NCI-H345 treated with DMSO at 0.1 percent for 48 hours (cell line): ENCODE measurements at regions not wholly inside any gene's neighbourhood (a gene's known extent, or its start where the extent isn't known, plus 50 kb on each side); places are given as distances from the start of the nearest gene placed in this dataset.
"Not testable (repeated sequence)": the region's sequence is repeated elsewhere in the genome, so short reads cannot be mapped to it uniquely, and the experiment has no call there.

Experiments
- DNase-seq: peaks from one replicate; lab custom pipeline; 2025; ENCODE audit not compliant: unreplicated experiment; lab: John Stamatoyannopoulos, UW

DNA sequence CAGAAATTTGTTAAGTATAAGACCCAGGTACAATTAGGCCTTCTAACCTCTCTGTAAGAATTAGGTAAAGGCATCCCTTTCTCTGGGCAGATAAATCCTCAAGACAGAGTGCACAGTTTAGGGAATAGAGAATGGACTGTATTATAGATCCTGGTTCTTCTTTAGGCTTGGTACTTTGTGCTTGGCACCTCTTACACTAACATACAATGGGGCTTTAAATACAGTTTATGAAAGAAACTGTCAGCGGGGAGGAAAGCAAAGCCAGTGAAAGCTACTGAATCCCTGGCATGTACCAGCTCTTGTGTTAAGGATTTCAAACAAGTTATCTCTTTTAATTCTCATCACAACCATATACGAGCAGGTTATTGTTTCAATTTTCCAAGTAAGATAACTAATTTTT, 1350.0 kb downstream of the ADGRL3 start:
- no peak for DNase-seq

DNA sequence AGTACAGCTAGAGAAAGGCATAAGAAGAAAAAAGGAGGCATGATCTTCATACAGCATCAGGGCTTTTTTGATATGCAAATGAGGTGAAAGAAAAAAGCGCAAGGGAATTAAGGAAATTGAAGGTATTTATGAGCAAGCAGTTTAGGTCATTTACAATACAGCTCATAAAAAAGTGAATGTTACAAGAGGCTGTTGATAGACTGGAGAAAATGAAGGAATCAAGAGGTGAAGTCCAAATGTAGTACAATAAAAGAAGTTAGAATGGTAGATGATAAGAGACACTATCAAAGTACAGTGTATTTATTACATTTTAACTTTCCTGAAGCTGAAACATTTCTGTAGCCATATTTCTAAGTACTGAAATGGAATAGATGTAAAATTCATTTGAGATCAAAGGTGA, 1349.5 kb downstream of the ADGRL3 start:
- no peak for DNase-seq

DNA sequence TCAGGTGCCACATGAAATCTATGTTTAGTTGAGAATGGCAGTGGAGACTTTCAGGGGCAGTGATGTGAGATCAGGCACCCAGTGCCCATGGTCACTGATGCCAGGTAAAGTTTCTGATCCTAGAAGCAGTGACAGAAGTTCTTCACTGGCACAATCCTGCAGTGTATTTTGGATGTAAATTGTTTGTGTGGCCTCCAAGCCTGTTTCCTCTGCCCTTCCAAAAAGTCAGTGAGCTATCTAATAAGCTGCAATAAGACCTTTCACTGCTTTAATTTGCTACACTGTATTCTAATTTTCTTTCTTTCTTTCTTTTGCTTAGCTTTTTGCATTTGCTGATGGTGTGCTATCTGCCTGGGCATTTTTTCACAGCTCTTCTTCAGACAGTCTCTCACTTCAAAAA, 1348.6 kb downstream of the ADGRL3 start:
- DNase-seq = no peak

DNA sequence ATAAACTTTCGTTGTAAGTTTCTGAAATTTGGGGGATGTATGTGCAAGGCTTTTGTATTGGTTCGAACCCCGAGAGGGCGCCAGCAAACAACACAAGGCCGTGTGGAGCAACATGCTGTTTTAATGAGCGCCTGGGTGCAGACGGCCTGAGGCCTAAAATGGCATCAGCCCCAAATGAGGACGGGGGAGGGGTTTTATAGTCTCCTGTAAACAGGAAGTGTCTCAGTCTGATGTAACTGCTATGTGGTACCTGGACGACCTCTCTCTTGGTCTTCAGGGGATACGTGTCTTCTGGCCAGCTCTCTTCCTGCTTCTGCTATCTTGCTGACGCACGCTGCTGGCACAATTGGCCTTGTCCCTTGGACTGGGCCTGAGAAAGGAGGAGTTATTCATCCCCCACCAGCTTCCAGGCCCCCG, 1348.0 kb downstream of the ADGRL3 start:
- DNase-seq = no peak

DNA sequence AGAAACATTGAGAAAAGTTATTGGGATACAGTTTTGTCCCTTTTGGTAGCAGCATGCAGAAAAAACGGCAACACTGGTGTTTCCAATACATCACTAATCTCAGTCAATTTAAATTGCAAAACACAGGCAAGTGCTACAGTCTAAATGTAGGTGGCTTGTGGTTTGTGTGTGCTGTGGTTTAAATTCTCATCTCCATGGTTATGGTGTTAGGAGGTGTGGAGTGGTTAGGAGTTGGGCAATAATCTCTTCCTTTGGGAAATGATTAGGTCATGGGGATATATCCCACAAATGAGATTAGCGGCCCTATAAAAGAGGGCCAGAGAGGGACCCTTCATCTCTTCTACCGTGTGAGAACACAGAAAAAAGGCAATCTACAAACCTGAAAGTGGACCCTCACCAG, 1344.3 kb downstream of the ADGRL3 start:
- DNase-seq = no peak

DNA sequence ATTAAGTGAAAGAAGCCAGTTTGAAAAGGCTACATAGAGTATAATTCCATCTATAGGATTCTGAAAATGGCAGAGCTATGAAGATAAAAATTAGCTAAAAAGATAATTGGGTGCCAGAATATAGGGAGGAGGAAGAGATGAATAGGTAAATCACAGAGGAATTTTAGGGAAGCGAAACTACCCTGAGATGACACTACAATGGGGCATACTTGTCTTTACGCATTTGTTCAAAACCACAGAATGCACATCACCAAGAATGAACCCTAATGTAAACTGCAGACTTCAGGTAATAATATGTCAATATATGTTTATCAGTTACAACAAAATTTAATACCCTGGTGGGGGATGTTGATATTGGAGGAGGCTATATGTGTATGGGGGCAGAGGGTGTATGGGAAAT, 1342.9 kb downstream of the ADGRL3 start:
- DNase-seq = no peak

DNA sequence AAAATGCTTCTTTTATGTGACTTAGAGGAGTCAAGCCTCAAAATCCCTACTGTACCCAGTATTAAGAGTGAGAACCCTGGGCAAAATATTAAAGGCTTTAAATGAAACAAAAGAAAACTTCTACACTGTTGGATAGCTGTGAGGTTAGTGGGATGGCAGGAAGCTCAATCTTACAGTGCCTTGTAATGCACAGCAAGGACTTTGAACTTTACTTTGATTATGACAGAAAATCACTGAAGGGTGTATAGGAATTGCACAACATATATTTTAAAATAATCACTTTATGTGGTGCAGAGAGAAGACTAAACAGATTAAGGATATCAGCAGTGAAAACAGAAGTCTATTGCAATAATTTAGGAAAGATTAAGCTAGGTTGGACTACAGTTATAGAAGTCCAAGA, 1333.4 kb downstream of the ADGRL3 start:
- no peak for DNase-seq

DNA sequence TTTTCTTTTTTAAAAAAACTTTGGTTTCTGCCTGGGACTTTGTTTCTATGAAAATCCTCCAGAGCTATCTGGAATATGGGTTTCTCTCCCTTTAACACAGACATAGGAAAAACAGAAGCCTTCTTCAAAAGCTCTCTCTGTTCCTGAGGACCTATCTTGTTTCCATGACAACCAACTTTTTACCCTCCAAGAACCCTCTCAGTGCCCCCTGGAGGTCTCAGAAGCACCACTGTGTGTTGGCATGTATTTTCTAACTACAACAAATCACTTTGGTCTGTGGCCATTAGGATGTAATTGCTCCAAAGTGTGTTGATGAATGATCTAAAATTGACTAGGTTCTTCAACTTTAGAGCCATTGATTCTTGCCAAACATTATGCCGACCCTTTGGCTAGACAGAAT, 1331.6 kb downstream of the ADGRL3 start:
- no peak for DNase-seq

DNA sequence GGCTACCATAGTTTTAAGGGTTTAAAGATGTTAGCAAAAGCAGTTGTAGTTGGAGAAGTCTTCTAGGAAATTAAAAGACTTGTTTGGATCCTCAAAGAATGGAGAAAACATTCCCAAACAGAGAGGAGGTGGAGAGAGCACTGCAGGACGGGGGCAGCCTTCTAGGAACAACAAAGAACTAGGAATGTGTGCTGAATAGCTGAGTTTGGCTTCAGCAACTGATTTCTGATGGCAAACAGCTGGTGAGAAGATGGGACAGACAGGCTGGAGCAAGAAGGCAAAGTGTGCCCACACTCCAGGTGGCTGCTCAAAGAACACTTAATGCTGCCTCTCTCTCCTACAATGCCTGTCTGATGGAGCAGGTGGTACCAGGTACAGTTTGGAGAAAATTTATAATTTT, 1331.1 kb downstream of the ADGRL3 start:
- DNase-seq = no peak

DNA sequence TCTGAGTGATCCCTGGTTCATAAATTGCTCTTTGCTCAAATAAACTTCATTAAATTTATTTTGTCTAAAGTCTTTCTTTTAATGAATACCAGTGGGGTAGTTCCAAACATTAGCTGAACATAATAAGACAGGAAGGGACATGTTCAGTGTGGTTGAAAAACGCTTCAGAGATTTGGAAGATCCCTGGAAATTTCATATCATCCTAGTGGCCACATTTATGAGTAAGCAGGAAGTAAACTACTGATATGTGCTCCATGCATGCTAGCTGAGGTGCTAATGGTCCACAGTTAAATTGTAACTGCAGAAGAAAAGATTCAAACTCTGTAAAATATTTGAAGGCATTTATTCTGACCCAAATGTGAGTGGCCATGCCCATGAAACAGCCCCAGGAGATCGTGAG, 1328.7 kb downstream of the ADGRL3 start:
- no peak for DNase-seq

DNA sequence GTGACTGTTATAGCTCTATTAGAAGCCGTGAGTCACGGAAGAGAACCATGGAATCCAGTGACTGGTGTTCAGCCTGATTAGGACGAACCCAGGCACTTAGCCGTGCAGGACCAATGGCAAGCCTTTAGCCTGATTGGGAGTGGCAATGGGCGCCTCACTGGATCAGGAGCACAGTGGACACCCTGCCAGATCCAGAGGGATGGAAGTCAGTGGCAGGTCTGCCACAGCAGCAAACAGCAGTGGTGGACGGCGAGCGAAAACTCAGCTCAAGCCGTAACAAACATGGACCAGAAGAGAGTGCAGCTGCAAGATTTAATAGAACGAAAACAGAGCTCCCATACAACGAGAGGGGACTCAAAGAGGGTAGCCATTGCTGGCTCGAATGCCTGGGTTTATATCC, 1326.5 kb downstream of the ADGRL3 start:
- no peak for DNase-seq

DNA sequence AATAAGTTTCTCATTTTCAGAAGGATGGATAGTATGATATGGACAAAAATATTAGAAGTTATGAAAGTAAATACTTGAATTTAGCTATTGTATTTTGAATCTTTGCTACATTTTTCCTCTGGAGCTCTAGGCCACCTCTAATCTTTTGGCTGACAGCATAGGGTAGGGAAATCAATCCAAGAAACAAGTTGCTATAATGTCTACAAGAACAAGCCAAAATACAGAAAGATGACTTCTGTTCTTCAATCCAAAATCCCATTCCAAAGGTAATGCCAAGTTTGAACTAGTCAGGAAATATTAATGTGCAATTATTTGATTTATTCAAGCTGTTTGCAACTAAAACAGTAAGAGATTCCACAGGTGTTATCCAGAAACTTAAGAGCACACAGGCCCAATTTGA, 1323.1 kb downstream of the ADGRL3 start:
- no peak for DNase-seq

DNA sequence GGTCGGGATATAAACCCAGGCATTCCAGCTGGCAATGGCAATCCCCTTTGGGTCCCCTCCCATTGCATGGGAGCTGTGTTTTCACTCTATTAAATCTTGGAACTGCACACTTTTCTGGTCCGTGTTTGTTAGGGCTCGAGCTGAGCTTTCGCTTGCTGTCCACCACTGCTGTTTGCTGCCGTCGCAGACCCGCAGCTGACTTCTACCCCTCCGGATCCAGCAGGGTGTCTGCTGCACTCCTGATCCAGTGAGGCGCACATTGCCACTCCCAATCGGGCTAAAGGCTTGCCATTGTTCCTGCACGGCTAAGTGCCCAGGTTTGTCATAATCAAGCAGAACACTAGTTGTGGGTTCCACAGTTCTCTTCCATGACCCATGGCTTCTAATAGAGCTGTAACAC, 1322.1 kb downstream of the ADGRL3 start:
- no peak for DNase-seq

DNA sequence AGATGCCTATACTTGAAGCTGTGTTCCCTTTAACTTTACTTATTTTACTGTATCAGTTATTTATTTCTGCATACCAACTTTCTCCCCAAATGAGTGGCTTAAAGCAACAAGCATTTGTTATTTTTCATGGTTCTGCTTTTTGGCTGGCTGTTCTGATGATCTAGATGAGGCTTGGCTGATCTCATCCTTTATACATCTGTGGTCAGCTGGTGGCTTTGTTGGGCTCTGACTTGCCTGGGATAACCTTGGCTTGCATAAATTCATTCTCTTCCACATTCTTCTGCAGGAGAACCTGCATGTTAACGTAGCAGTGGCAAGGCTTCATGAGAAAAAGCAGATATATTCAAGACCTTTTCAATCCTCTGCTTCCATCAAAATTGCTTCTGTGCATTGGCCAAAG, 1317.6 kb downstream of the ADGRL3 start:
- no peak for DNase-seq

DNA sequence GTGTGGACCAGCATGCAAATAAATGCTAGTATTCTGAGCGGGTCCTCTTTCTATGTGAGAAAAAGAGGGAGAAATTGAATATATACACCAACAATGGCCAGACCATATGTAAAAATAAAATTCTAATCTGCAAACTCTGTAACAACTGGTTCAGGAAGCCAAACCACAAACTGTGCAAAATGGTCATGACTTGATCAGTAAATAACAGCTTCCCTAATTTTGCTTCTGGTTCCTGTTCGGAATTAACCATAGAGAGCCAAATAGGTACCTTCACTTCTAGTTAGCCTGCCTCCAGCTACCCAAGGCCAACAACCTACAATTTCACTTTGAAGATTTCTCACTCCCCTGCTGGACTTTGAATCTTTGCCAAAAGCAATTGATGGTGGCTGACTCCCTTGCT, 1313.2 kb downstream of the ADGRL3 start:
- no peak for DNase-seq

DNA sequence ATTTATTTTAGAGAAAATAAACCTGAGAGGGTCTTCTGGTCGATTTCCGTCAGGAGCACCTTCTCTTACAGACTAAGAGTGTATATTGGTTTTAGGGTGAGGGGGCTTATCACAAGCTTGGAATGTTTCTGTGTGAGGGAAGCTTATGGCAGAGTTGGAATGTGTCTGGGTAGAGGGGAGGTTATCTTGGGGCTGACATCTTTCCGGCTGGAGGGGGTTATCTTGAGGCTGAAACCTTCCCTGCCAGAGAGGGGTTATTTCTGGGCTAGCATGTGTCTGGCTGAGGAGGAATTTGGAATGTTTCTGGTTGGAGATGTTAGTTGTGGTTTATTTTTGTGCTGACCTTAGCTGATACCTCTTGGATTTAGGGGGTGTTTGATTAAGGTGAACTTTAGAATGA, 1312.1 kb downstream of the ADGRL3 start:
- no peak for DNase-seq

DNA sequence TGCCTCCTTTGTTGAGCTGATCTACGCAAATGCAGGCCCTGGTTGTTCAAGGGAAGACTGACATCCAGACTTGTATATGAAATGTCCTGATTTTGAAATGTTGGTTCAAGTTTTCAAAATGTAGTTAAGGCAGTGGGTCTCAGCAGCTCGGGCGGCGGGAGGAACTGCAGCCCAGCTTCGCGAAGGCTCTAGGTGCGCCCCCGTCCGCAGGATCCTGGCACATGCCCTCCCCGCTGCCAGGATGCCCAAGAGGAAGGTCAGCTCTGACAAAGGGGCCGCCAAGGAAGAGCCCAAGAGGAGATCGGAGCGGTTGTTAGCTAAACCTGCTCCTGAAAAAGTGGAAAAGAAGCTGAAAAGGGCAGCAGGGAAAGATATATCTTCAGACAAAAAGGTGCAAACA, 1310.1 kb downstream of the ADGRL3 start:
- no peak for DNase-seq

DNA sequence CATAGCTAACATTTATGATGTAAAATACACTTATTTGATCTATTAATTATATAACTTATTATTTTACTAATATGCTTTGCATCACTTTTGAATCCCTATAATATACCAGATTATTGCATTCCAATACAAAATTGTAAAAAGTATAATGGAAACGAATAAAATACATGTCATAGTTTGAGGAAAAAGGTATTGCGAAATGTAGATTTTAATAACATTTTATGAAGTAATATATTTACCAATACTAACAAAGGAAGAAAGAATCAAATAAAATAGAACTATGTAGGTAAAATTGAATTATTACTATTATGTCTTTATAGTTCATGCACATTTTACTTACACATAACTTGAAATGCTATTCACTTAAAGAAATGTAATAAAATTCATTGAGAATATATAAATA, 1300.2 kb downstream of the ADGRL3 start:
- no peak for DNase-seq

DNA sequence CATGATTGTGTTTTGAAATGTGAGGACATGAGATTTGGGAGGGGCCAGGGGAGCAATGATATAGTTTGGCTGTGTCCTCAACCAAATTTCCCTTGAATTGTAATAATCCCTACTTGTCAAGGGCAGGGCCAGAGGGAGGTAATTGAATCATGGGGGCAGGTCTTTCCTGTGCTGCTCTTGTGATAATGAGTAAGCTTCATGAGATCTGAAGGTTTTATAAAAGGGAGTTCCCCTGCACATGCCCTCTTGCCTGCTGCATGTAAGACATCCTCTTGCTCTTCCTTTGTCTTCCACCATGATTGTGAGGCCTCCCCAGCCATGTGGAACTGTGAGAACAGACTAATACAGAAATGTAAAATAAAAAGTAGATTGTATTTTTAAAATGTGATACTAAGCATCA, 1294.9 kb downstream of the ADGRL3 start:
- DNase-seq = no peak

DNA sequence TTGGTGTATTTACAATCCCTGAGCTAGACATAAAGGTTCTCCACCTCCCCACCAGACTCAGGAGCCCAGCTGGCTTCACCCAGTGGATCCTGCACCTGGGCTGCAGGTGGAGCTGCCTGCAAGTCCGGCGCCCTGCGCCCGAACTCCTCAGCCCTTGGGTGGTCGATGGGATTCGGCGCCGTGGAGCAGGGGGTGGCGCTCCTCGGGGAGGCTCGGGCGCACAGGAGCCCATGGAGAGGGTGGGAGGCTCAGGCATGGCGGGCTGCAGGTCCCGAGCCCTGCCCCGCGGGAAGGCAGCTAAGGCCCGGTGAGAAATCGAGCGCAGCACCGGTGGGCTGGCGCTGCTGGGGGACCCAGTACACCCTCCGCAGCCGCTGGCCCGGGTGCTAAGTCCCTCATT, 1291.6 kb downstream of the ADGRL3 start:
- DNase-seq = not testable (repeated sequence)

DNA sequence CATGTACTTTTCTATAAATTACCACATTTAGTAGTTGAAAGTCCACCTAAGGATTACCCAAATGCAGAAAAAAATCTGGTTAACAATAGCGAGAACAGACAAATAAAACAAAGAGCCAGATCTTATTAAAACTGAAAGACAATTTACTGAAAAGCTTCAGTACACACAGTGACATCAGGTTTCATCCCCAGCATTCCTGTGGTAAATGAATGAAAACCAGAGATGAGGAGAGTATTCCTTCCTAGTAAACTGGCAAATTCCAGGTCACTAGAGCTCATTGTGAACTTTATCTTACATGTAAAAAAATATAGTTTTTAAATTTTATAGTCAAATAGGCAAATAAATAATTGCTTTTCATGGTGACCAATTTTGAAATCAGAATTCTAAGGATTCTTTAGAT, 1290.5 kb downstream of the ADGRL3 start:
- DNase-seq = no peak

DNA sequence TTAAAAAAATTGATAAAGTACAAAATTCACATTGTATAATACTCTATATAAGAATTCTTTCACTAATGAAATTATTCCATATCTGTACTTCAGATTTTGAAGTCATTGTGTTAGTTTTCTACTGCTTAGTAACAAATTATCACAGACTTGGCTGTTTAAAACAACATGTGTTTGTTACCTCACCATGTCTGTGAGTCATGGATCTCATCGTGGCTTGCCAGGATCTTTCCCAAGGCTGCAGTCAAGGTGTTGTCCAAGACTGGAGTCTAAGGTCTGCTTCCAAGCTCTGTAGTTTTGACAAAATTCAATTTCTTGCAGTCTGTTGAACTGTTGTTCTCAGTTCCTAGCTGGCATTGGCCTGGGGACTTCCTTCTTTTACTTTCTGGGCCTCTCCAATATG, 1286.9 kb downstream of the ADGRL3 start:
- DNase-seq = no peak

DNA sequence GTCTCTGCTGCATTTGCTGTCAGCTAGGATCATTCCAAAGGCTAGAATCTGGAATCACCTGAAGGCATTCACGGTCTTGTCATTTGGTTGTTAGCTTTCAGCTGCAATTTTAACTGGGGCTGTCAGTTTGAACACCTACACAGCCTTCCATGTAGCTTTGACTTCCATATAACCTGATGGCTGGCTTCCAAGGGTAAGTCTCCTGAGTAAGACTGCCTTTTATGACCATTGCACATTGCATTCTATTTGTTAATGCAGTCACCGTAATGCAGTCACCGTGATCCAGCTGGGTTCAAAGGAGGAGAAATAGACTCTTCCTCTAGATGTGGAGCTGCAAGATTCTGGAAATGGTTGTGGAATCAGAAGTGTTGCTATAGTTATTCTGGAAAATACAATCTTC, 1284.2 kb downstream of the ADGRL3 start:
- no peak for DNase-seq

DNA sequence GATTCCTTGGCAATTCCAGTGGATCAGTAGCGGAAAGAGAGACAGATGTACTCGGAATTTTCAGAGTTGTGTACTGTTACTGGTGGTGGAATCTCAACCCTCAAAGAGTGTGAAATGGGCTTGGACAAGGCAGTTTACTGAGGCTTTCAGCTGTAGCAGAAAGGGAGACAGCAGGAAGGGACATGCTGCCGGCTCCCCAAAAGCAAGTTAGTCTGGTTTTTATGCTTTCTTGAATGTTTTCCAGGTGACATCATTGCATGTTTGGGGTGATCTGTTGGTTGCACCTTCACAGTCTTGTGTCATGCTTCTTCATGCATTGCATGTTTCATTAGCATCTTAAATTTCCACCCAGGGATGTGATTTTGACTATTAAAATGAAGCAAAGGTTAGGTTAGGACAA, 1282.2 kb downstream of the ADGRL3 start:
- no peak for DNase-seq
